IMR-90 (cell line): ENCODE measurements at regions not wholly inside any gene's neighbourhood (a gene's known extent, or its start where the extent isn't known, plus 50 kb on each side); places are given as distances from the start of the nearest gene placed in this dataset.

Experiments
- ATAC-seq: fragments of 200-7000 bp; cut with Tn5 transposase; 2 replicates; pipeline ENCODE4 v1.9.1; 2020; ENCODE audit warnings: low read depth, mild to moderate bottlenecking, moderate library complexity
- BruUV-seq: library from RNA; stranded (reverse); fragments of 400-500 nt; replicated peaks from 2 replicates; lab custom pipeline; 2021; lab: Mats Ljungman, UMichigan
- CTCF ChIA-PET: fragments of 300-600 bp; formaldehyde crosslinking; extraction: SDS; loops from one replicate; lab custom pipeline; 2021; ENCODE audit warnings: antibody characterized with exemption; lab: Yijun Ruan, JAX
- POLR2A ChIA-PET: fragments of 300-600 bp; sonication (Branson Sonifier 250); formaldehyde crosslinking; loops from one replicate; lab custom pipeline; 2022; ENCODE audit warnings: antibody characterized with exemption; ENCODE audit not compliant: unreplicated experiment; lab: Charles Lee
- DNase-seq: peaks from one replicate; pipeline ENCODE4 v3.0.0; 2013
- H2AFZ ChIP-seq: replicated peaks from 2 replicates; pipeline ENCODE3; 2013; ENCODE audit warnings: low read length, mild to moderate bottlenecking; ENCODE audit not compliant: poor library complexity
- H2AK5ac ChIP-seq: 2 replicates; pipeline ENCODE4 v1.6.1; 2013; ENCODE audit warnings: low read depth, low read length, inconsistent platforms
- H2AK9ac ChIP-seq: replicated peaks from 2 replicates; pipeline ENCODE3; 2013; ENCODE audit warnings: mild to moderate bottlenecking, low read depth, low read length, moderate library complexity; ENCODE audit not compliant: poor library complexity
- H2BK120ac ChIP-seq: 2 replicates; pipeline ENCODE4 v1.6.1; 2013; ENCODE audit warnings: low read depth, low read length, inconsistent platforms
- H2BK15ac ChIP-seq: 3 replicates; pipeline ENCODE4 v1.6.1; 2013; ENCODE audit warnings: low read depth, low read length, inconsistent platforms
- H2BK20ac ChIP-seq: 2 replicates; pipeline ENCODE4 v1.6.1; 2013; ENCODE audit warnings: low read depth, mild to moderate bottlenecking, inconsistent platforms, low read length, moderate library complexity
- H2BK5ac ChIP-seq: 2 replicates; pipeline ENCODE4 v1.6.1; 2013; ENCODE audit warnings: mild to moderate bottlenecking, low read depth, low read length, inconsistent platforms; ENCODE audit not compliant: poor library complexity, severe bottlenecking
- H3K14ac ChIP-seq: replicated peaks from 2 replicates; pipeline ENCODE4 v1.6.1; 2013; ENCODE audit warnings: low read depth, low read length, inconsistent platforms
- H3K18ac ChIP-seq: 2 replicates; pipeline ENCODE4 v1.6.1; 2013; ENCODE audit warnings: low read depth, low read length, control low read depth
- H3K23ac ChIP-seq: 2 replicates; pipeline ENCODE4 v1.6.1; 2013; ENCODE audit warnings: low read depth, low read length, inconsistent platforms
- H3K27ac ChIP-seq: 2 replicates; pipeline ENCODE4 v1.5.1; 2013; ENCODE audit warnings: mild to moderate bottlenecking, control low read depth, low read length; ENCODE audit not compliant: insufficient read depth
- H3K27me3 ChIP-seq: 2 replicates; pipeline ENCODE4 v1.6.1; 2013; ENCODE audit warnings: low read length; ENCODE audit not compliant: control insufficient read depth, insufficient read depth
- H3K36me3 ChIP-seq: 2 replicates; pipeline ENCODE4 v1.6.1; 2013; ENCODE audit warnings: low read length, mixed read lengths; ENCODE audit not compliant: control insufficient read depth, insufficient read depth
- H3K4ac ChIP-seq: 2 replicates; pipeline ENCODE4 v1.6.1; 2013; ENCODE audit warnings: low read depth, low read length, inconsistent platforms
- H3K4me1 ChIP-seq: 2 replicates; pipeline ENCODE4 v1.6.1; 2013; ENCODE audit warnings: low read length, mixed read lengths; ENCODE audit not compliant: control insufficient read depth, insufficient read depth
- H3K4me2 ChIP-seq: 2 replicates; pipeline ENCODE4 v1.6.1; 2013; ENCODE audit warnings: low read depth, mild to moderate bottlenecking, control low read depth, low read length, moderate library complexity
- H3K4me3 ChIP-seq: 2 replicates; pipeline ENCODE4 v1.5.1; 2013; ENCODE audit warnings: low read depth, mild to moderate bottlenecking, control low read depth, low read length, moderate library complexity; ENCODE audit not compliant: insufficient read depth
- H3K56ac ChIP-seq: 2 replicates; pipeline ENCODE4 v1.6.1; 2013; ENCODE audit warnings: low read length, inconsistent platforms; ENCODE audit not compliant: insufficient read depth; ENCODE audit errors: extremely low read depth
- H3K79me1 ChIP-seq, 2 experiments: 2 replicates each; pipeline ENCODE4 v1.6.1; 2013; ENCODE audit warnings: low read length in 2 of 2, inconsistent platforms in 1 of 2, low read depth in 1 of 2
- H3K9ac ChIP-seq: 2 replicates; pipeline ENCODE4 v1.6.1; 2013; ENCODE audit warnings: low read depth, low read length, control low read depth
- H3K9me1 ChIP-seq: 2 replicates; pipeline ENCODE4 v1.6.1; 2013; ENCODE audit warnings: low read length, inconsistent platforms; ENCODE audit not compliant: insufficient read depth
- H3K9me3 ChIP-seq: 2 replicates; pipeline ENCODE4 v1.6.1; 2013; ENCODE audit warnings: low read length; ENCODE audit not compliant: control insufficient read depth, insufficient read depth
- H4K20me1 ChIP-seq: 2 replicates; pipeline ENCODE4 v1.6.1; 2013; ENCODE audit warnings: low read length, inconsistent platforms; ENCODE audit not compliant: insufficient read depth
- H4K5ac ChIP-seq: 2 replicates; pipeline ENCODE4 v1.6.1; 2013; ENCODE audit warnings: mild to moderate bottlenecking, low read depth, low read length, control low read depth
- H4K8ac ChIP-seq, 2 experiments: 2 replicates each; pipeline ENCODE4 v1.6.1; 2013; ENCODE audit warnings: low read depth in 2 of 2, low read length in 2 of 2, control low read depth in 1 of 2, inconsistent platforms in 1 of 2
- H4K91ac ChIP-seq: 2 replicates; pipeline ENCODE4 v1.6.1; 2013; ENCODE audit warnings: low read depth, low read length, inconsistent platforms; ENCODE audit not compliant: insufficient read depth
- BHLHE40 ChIP-seq: fragments of 150-350 bp; IDR thresholded peaks from 2 replicates; pipeline ENCODE4 v1.6.1; 2016; ENCODE audit warnings: mild to moderate bottlenecking, low read depth, low read length
- CEBPB ChIP-seq: IDR thresholded peaks from 2 replicates; pipeline ENCODE4 v1.6.1; 2012; ENCODE audit warnings: low read depth, low read length, improper control_type of control experiment
- CHD1 ChIP-seq: IDR thresholded peaks from 2 replicates; pipeline ENCODE4 v1.6.1; 2012; ENCODE audit warnings: low read depth, low read length, improper control_type of control experiment
- FOS ChIP-seq: fragments of 150-350 bp; IDR thresholded peaks from 2 replicates; pipeline ENCODE4 v1.6.1; 2016; ENCODE audit warnings: low read depth, low read length
- MAFK ChIP-seq: IDR thresholded peaks from 2 replicates; pipeline ENCODE4 v1.6.1; 2012; ENCODE audit warnings: low read depth, low read length, improper control_type of control experiment
- MAZ ChIP-seq: IDR thresholded peaks from 2 replicates; pipeline ENCODE4 v1.6.1; 2012; ENCODE audit warnings: low read depth, mild to moderate bottlenecking, low read length, improper control_type of control experiment, moderate library complexity, borderline replicate concordance
- MXI1 ChIP-seq: IDR thresholded peaks from 2 replicates; pipeline ENCODE4 v1.6.1; 2012; ENCODE audit warnings: low read depth, mild to moderate bottlenecking, low read length, moderate library complexity, borderline replicate concordance
- NFE2L2 ChIP-seq: fragments of 150-350 bp; IDR thresholded peaks from 2 replicates; pipeline ENCODE4 v1.6.1; 2016; ENCODE audit warnings: low read depth, mild to moderate bottlenecking, low read length
- POLR2A ChIP-seq: IDR thresholded peaks from 2 replicates; pipeline ENCODE4 v1.6.1; 2012; ENCODE audit warnings: mild to moderate bottlenecking, low read depth, low read length
- RAD21 ChIP-seq: IDR thresholded peaks from 2 replicates; pipeline ENCODE4 v1.6.1; 2012; ENCODE audit warnings: low read length, improper control_type of control experiment
- RCOR1 ChIP-seq: IDR thresholded peaks from 2 replicates; pipeline ENCODE4 v1.6.1; 2012; ENCODE audit warnings: mild to moderate bottlenecking, low read length, improper control_type of control experiment; ENCODE audit not compliant: insufficient replicate concordance
- RFX5 ChIP-seq: IDR thresholded peaks from 2 replicates; pipeline ENCODE4 v1.8.0; 2012; ENCODE audit warnings: low read depth, mild to moderate bottlenecking, low read length, moderate library complexity
- SMC3 ChIP-seq: fragments of 150-350 bp; IDR thresholded peaks from 2 replicates; pipeline ENCODE4 v1.6.1; 2016; ENCODE audit warnings: low read depth, mild to moderate bottlenecking, antibody characterized with exemption, low read length, moderate library complexity
- WGBS, 2 experiments: methylation state at CpG; one replicate each; pipeline versions ENCODE4 v1.1.5 to v1.1.7; 2013; ENCODE audit warnings: missing lambda C conversion rate in 2 of 2; ENCODE audit not compliant: insufficient read length in 1 of 2; ENCODE audit errors: extremely low coverage in 2 of 2; 5-methylcytosine and 5-hydroxymethylcytosine counted together
- dilution Hi-C: fragments of 300-500 bp; cut with HindIII; formaldehyde crosslinking; loops from one replicate; pipeline ENCODE4 v1.14.3; 2018; ENCODE audit warnings: low sequenced_read_pairs; ENCODE audit not compliant: unreplicated experiment
- in situ Hi-C: fragments of 300-500 bp; cut with MboI; formaldehyde crosslinking; loops from 3 replicates; pipeline ENCODE4 v1.14.3; 2019; ENCODE audit warnings: low sequenced_read_pairs, inconsistent platforms, mixed read lengths
- intact Hi-C: fragments of 100-400 bp; cut with micrococcal nuclease; formaldehyde crosslinking; loops from 2 replicates; pipeline ENCODE4 v1.10.0; 2022
- TF ChIP-seq, protein P1 (sequence below): conservative IDR thresholded peaks from 2 replicates; pipeline ENCODE4 v1.5.1; 2012; ENCODE audit warnings: mild to moderate bottlenecking, low read depth, low read length, improper control_type of control experiment
- TF ChIP-seq, protein P2 (sequence below): fragments of 150-350 bp; IDR thresholded peaks from 2 replicates; pipeline ENCODE4 v1.6.1; 2016; ENCODE audit warnings: low read depth, mild to moderate bottlenecking, low read length, moderate library complexity, borderline replicate concordance
- TF ChIP-seq, protein P3 (sequence below): fragments of 150-350 bp; IDR thresholded peaks from 2 replicates; pipeline ENCODE4 v1.6.1; 2017; ENCODE audit warnings: mild to moderate bottlenecking, antibody characterized with exemption, low read length, low read depth

DNA sequence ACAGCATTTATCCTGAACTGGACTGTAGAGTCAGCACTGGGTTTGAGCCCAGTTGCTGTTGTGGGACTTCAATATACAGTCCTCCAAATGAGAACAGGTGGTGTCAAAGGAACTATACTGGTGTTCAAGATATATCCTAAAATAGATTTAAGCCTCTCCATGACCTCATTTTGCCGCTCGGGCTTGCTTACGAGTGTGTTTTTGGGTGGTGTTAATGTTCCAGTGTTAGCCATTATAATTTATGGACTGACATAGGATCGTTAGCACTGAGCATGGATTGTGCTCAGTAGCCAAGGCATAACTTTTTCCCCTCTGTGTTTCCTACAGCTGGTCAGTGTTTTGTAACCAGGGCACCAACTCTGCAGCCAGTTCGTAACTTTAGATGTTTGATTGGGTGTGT is 306.6 kb downstream of the SPATA31D1 start:
- H2BK20ac ChIP-seq, result no peak overlapping the region
- no peaks in the 10 kb centered on the region for H3K79me1 ChIP-seq
- DNase-seq (no peak), ATAC-seq (no peak)
- CTCF ChIA-PET, result no interaction called here
- dilution Hi-C loops (no loop called here), intact Hi-C loops (no loop called here), in situ Hi-C loops (no loop called here)
- H3K18ac ChIP-seq, result no peak overlapping the region
- no peak overlapping the region for H3K4ac ChIP-seq
- BruUV-seq, result no TSS peak
- no peak overlapping the region for H3K56ac ChIP-seq
- no CpG with 5 or more reads among the region's 5 CpGs for WGBS, 2 experiments
- no peaks in the 10 kb centered on the region; the same call in 1 of the 2 replicates for H3K9me3 ChIP-seq
- no peak overlapping the region for H2AK5ac ChIP-seq
- no peak overlapping the region for H4K8ac ChIP-seq
- H3K23ac ChIP-seq, result no peak overlapping the region
- H2BK15ac ChIP-seq, result no peak overlapping the region
- H3K27me3 ChIP-seq, result no peaks in the 10 kb centered on the region
- no peak overlapping the region for H2BK5ac ChIP-seq
- no peak overlapping the region for H2BK120ac ChIP-seq
- H3K9ac ChIP-seq, result no peak overlapping the region
- H4K91ac ChIP-seq, result no peak overlapping the region
- POLR2A ChIA-PET, result no interaction called here
- H3K9me1 ChIP-seq, result no peaks in the 10 kb centered on the region
- no peak overlapping the region for H3K14ac ChIP-seq
- H4K5ac ChIP-seq, result no peak overlapping the region
- H2AK9ac ChIP-seq, result no peak overlapping the region
- no peak for TF ChIP-seq MAZ
- TF ChIP-seq CHD1, result no peak
- TF ChIP-seq SMC3, result no peak
- TF ChIP-seq NFE2L2, result no peak
- TF ChIP-seq FOS, result no peak
- TF ChIP-seq RAD21, result no peak
- TF ChIP-seq, protein P1, sequence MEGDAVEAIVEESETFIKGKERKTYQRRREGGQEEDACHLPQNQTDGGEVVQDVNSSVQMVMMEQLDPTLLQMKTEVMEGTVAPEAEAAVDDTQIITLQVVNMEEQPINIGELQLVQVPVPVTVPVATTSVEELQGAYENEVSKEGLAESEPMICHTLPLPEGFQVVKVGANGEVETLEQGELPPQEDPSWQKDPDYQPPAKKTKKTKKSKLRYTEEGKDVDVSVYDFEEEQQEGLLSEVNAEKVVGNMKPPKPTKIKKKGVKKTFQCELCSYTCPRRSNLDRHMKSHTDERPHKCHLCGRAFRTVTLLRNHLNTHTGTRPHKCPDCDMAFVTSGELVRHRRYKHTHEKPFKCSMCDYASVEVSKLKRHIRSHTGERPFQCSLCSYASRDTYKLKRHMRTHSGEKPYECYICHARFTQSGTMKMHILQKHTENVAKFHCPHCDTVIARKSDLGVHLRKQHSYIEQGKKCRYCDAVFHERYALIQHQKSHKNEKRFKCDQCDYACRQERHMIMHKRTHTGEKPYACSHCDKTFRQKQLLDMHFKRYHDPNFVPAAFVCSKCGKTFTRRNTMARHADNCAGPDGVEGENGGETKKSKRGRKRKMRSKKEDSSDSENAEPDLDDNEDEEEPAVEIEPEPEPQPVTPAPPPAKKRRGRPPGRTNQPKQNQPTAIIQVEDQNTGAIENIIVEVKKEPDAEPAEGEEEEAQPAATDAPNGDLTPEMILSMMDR, result no peak
- TF ChIP-seq CEBPB, result no peak
- TF ChIP-seq BHLHE40, result no peak
- TF ChIP-seq, protein P2, sequence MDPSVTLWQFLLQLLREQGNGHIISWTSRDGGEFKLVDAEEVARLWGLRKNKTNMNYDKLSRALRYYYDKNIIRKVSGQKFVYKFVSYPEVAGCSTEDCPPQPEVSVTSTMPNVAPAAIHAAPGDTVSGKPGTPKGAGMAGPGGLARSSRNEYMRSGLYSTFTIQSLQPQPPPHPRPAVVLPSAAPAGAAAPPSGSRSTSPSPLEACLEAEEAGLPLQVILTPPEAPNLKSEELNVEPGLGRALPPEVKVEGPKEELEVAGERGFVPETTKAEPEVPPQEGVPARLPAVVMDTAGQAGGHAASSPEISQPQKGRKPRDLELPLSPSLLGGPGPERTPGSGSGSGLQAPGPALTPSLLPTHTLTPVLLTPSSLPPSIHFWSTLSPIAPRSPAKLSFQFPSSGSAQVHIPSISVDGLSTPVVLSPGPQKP, result no peak
- TF ChIP-seq, protein P3, sequence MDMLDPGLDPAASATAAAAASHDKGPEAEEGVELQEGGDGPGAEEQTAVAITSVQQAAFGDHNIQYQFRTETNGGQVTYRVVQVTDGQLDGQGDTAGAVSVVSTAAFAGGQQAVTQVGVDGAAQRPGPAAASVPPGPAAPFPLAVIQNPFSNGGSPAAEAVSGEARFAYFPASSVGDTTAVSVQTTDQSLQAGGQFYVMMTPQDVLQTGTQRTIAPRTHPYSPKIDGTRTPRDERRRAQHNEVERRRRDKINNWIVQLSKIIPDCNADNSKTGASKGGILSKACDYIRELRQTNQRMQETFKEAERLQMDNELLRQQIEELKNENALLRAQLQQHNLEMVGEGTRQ, result no peak
- no peak for TF ChIP-seq POLR2A
- TF ChIP-seq MAFK, result no peak
- TF ChIP-seq RCOR1, result no peak
- no peak for TF ChIP-seq MXI1
- no peak for TF ChIP-seq RFX5
- no peaks in the 10 kb centered on the region for H3K36me3 ChIP-seq
- no peak overlapping the region for H3K27ac ChIP-seq
- H3K4me2 ChIP-seq, result no peak overlapping the region
- H3K4me1 ChIP-seq, result no peaks in the 10 kb centered on the region
- H3K4me3 ChIP-seq, result no peak overlapping the region
- H2AFZ ChIP-seq, result no peak overlapping the region
- H4K20me1 ChIP-seq, result no peaks in the 10 kb centered on the region
